H1 (cell line): ENCODE measurements at regions not wholly inside any gene's neighbourhood (a gene's known extent, or its start where the extent isn't known, plus 50 kb on each side); places are given as distances from the start of the nearest gene placed in this dataset.
A peak's percentile ranks its signal among the peaks of the same experiment; 100 is the strongest.

Experiments
- EP300 ChIP-seq, 2 experiments: IDR thresholded peaks; 1 replicate in 1 of 2; 2 replicates in 1 of 2; pipeline ENCODE4 v1.6.1; 2011 to 2012; ENCODE audit warnings: low read depth in 2 of 2, low read length in 2 of 2, mild to moderate bottlenecking in 2 of 2, borderline replicate concordance in 1 of 2, inconsistent platforms in 1 of 2, moderate library complexity in 1 of 2
- MAFK ChIP-seq: IDR thresholded peaks from 2 replicates; pipeline ENCODE4 v1.6.1; 2012; ENCODE audit warnings: low read depth, mild to moderate bottlenecking, improper control_type of control experiment, low read length

GRCh38 chr6:73969971-73970970 is 274.3 kb downstream of the CD109 start (continued):
- peak in 1 of 2 experiments; percentile 66; a peak in 2 of 3 replicates for TF ChIP-seq EP300 (IDR thresholded peaks at IDR 0.05; ENCODE audit: borderline replicate concordance in 1 of 2, low read depth in 2 of 2, low read length in 2 of 2)
- peak; percentile 28; the same call in 1 of the 2 replicates for TF ChIP-seq MAFK
- TF ChIP-seq, all 59 proteins: peak for 7
